Endometrial microvascular endothelial cells (primary cell): ENCODE measurements at regions not wholly inside any gene's neighbourhood (a gene's known extent, or its start where the extent isn't known, plus 50 kb on each side); places are given as distances from the start of the nearest gene placed in this dataset.
"Not testable (repeated sequence)": the region's sequence is repeated elsewhere in the genome, so short reads cannot be mapped to it uniquely, and the experiment has no call there.

Experiments
- in situ Hi-C: cut with HindIII; loops from 2 replicates; pipeline ENCODE4 v1.10.0; 2017; ENCODE audit warnings: low sequenced_read_pairs, low pct_unique_long_range_greater_than_20kb; ENCODE audit errors: inconsistent ontology term

DNA sequence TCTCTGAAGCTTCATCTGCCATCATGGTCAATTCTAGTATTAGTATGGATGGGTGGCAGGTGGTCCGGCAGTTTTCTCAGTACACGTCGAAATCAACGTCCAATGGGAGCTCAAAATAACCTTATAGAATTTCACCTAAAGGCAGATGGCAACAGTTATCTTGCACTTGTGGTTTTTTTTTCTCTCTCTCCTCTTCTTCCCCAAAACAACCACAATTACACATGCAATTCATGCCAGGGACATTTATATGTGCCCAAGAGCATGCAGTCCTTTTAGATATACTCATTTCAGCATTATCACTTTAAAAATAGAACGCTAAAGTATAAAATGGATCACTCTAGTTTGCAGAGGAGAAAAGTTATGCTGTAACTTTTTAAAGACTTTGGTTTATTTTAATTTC lies 1428.9 kb upstream of the WWC1 start:
- in situ Hi-C loops, result no loop called here

DNA sequence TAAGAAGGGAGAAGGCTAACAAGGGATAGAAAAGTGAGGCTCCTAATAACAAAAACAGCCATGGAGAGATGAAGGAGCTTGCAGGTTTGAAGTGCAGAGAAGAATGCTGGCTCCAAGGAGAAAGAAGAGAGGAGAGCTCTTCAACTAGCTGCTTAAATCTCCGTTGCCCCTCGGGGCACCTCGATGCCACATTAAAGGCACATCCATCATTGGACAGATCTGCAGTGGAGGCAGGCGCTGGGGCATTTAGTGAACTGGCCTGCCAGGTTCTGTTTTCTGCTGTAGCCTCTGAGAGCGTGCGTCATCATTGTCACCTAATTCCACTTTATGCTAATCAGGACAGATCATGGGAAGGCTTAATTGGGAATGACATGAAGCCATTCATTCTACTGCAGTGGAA lies 1426.2 kb upstream of the WWC1 start:
- in situ Hi-C loops, result no loop called here

GRCh38 chr5:166880456-166880855 lies 1411.0 kb upstream of the WWC1 start:
- in situ Hi-C loops, result no loop called here

DNA sequence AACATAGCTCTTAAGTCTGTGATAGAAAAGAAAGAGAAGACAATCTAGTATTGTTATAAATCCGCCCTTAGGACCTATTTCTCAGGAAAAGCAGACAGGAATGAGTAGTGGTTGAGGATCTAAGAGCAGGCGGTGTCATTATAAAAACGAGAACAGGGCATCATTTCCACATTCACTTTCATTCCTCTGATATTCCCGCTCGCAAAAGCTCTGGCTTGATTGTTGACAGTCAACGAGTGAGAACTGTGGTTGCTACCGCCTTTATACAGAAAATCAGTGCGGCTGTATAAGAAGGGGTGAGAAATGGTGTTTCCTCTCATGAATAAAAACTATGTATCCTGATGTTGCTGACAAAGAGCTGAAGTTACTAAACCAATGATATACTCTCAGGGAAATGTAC lies 1409.6 kb upstream of the WWC1 start:
- in situ Hi-C loops, result no loop called here

DNA sequence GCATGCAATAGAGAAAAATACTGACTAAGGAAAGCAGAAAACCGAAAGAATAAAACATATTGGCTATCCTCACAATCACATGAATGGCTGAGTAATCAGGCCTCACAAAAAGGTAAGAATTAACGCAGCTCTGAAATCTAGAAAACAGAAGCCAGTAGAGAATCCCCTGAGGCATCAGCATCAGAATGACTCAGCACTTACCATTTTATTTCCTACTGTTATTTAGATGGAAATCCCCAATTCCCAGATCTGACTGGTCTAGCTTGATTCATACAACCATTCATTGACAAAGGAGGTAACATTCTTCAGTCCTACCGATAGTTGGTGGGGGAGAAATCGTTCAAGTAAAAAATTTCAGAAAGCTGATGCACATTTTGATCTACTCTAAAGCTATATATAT lies 1408.4 kb upstream of the WWC1 start:
- in situ Hi-C loops, result no loop called here

- in situ Hi-C loops, result no loop called here
These were observed 1393.3 kb upstream of the WWC1 start for GRCh38 chr5:166898166-166898565.

GRCh38 chr5:166899343-166899742 lies 1392.1 kb upstream of the WWC1 start:
- in situ Hi-C loops, result no loop called here

DNA sequence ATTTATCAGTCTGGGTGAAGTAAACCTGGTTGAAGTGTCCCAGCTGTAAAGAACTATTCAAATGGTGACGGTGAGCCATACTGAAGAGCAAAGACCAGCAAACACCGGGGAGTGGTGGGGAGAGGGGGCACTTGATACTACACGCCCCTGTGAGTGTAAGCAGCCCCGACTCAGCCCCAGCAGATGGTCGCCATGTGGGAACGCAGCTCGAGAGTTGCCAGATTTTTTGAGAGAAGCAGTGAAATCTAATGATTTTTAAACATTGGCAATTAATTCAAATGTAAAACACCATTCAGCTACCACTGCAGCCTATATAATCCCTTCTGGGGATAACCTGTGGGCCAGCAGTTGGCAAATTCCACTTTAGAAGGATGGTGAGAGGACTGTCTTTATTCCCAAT lies 1386.9 kb upstream of the WWC1 start:
- in situ Hi-C loops, result no loop called here

GRCh38 chr5:166906991-166907713 lies 1384.3 kb upstream of the WWC1 start:
- in situ Hi-C loops, result no loop called here

DNA sequence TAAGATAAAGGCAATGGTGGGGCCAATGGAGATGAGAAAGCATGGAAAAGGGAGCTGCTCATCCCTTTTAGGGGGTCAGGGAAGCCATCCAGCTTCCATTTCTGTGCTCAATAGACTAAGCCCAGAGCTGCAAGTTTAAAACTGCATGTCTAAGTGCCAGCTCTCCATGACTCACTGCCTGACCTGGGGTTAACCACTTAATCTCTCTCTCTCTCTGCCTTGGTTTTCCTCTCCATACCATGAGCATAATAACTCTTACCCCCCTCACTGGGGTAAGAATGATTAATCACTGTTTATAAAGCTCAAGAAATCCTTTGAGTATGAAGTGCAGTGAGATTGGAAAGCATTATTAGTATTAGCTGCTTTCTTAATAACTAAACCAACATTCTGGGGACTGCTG lies 1382.4 kb upstream of the WWC1 start:
- in situ Hi-C loops, result no loop called here

- in situ Hi-C loops, result no loop called here
These were observed 1381.5 kb upstream of the WWC1 start for GRCh38 chr5:166909926-166910325.

- in situ Hi-C loops, result no loop called here
These were observed 1380.5 kb upstream of the WWC1 start for GRCh38 chr5:166910995-166911394.

DNA sequence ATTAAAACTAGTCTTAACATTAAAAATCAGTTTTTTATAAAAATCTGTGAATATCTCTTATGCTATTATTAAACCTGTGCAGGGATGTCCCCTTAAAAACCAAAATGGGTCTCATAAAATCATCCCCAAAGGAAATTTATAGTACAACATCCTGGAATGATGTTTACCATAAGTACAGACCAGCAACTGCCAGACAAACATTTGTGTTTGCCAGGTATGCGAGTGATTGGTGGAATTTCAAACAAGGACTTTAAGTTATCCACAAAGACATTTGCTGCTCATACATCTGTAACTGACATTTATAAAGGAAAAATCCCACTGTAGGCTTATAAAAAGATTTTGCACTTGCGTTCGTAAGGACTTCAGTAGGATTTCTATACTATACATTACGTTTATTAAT lies 1375.4 kb upstream of the WWC1 start:
- in situ Hi-C loops, result no loop called here

GRCh38 chr5:166926138-166926537 lies 1365.3 kb upstream of the WWC1 start:
- in situ Hi-C loops, result no loop called here

- in situ Hi-C loops, result not testable (repeated sequence)
These were observed 1364.5 kb upstream of the WWC1 start for GRCh38 chr5:166926806-166927475.

DNA sequence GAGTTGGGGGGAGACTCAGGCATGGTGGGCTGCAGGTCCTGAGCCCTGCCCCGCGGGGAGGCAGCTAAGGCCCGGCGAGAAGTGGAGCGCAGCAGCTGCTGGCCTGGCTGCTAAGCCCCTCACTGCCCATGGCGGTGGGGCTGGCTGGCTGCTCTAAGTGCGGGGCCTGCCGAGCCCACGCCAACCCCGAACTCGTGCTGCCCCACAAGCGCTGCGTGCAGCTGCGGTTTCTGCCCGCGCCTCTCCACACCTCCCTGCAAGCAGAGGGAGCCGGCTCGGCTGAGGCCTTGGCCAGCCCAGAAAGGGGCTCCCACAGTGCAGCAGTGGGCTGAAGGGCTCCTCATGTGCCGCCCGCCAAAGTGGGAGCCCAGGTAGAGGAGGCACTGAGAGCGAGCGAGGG lies 1355.1 kb upstream of the WWC1 start:
- in situ Hi-C loops, result no loop called here

DNA sequence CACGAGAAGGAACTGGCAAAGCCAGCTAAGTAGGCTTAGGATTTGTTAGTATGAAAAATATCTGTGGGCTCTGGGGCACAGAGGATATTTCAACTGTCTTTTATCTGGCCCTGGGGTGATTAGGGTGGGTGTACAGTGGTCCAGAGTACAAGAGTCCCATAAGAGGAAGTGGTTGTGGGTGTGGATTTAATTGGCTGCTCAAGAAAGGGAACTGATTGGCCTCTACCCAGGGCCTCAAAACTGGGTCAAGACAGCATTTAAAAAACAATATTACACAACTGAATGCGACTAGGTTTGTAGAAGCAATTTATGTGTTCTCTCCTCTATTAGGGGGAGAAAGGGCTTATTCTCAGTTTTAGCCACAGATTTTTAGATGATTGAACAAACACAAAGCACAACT lies 1353.4 kb upstream of the WWC1 start:
- in situ Hi-C loops, result no loop called here

DNA sequence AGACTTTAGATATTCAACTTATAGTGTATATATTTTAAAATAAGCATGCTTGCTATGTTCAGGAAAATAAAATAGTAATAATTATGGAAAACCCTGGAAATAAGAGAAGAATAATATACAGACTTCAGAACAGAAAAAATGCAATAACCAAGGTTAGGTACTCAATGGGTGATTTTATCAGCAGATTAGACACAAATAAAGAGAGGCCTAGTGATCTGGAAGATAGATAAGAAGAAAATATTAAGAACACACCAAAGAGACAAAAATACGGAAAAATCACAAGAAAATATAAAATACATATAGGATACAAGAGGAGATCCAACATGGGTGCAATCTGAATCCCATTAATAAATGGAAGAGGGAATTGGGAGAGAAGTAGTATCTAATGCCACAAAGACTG lies 1348.5 kb upstream of the WWC1 start:
- in situ Hi-C loops, result no loop called here

DNA sequence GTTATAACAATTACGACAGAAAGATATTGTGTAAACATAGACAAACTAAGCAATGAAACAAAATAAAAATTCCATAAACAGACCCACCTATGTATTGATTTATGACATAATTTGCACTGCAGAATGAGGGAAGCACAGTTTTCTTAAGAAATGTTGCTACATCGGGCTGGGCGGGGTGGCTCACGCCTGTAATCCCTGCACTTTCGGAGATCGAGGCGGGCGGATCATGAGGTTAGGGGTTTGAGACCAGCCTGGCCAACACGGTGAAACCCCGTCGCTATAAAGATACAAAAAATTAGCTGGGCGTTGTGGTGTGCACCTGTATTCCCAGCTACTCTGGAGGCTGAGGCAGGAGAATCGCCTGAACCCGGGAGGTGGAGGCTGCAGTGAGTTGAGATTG lies 1344.4 kb upstream of the WWC1 start:
- in situ Hi-C loops, result no loop called here

DNA sequence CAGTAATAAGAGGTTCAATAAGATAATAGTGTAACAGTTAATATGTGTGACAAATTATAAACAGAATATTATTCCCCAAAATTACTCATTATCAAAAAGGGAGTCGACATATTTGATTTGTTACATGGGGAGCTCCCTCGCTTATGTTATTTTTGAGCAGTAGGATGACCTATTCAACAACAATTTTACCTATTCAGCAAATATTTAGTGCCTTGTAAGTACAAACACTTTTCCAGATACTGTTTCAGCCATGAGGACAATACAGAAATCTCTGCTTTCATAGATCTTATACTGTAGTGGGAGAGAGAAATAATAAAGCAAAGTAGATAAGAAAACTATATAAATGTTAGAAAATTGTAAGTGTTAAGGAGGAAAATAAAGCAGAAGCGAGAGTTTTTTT lies 1342.8 kb upstream of the WWC1 start:
- in situ Hi-C loops, result no loop called here

DNA sequence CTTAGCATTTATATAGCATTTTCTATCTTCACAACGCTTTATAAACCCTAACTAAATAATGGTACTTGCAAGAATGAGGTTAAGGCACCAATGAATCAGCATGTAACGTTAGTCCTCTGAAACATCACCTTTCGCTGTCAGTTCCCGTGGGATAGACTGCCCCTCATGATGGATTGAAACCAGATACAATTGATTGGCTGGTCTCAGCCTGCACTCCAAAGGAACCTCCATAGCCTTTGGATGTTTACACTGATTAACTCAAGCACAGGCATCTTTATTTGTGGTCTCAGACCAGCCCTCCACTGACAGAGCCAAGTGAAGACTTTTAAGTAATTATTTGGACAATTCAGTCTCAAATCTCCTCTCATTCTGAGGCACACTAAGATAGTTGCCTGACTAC lies 1339.4 kb upstream of the WWC1 start:
- in situ Hi-C loops, result no loop called here
